Smooth muscle cell (in vitro differentiated cells): ENCODE measurements at regions not wholly inside any gene's neighbourhood (a gene's known extent, or its start where the extent isn't known, plus 50 kb on each side); places are given as distances from the start of the nearest gene placed in this dataset.

Experiments used
- DNase-seq: peaks from one replicate; lab custom pipeline; 2025; ENCODE audit not compliant: unreplicated experiment; lab: John Stamatoyannopoulos, UW
- H2AFZ ChIP-seq: fragments of 200-600 bp; sonication (generic); 2 replicates; pipeline ENCODE4 v1.6.0; 2016; ENCODE audit warnings: antibody characterized with exemption, low read depth, mild to moderate bottlenecking
- H3F3A ChIP-seq: fragments of 200-600 bp; sonication (generic); 2 replicates; pipeline ENCODE4 v1.6.0; 2017; ENCODE audit warnings: antibody characterized with exemption, low read depth
- H3K27ac ChIP-seq: fragments of 200-600 bp; sonication (generic); 2 replicates; pipeline ENCODE4 v1.5.1; 2016; ENCODE audit warnings: low read depth, mild to moderate bottlenecking
- H3K27me3 ChIP-seq: fragments of 200-600 bp; sonication (generic); 2 replicates; pipeline ENCODE4 v1.6.1; 2016; ENCODE audit warnings: low read depth, mild to moderate bottlenecking
- H3K36me3 ChIP-seq: fragments of 200-600 bp; sonication (generic); 2 replicates; pipeline ENCODE4 v1.5.1; 2016; ENCODE audit warnings: low read depth
- H3K4me1 ChIP-seq: fragments of 200-600 bp; sonication (generic); 2 replicates; pipeline ENCODE4 v1.5.1; 2016; ENCODE audit warnings: low read depth
- H3K4me2 ChIP-seq: fragments of 200-600 bp; sonication (generic); 2 replicates; pipeline ENCODE4 v1.6.0; 2016; ENCODE audit warnings: mild to moderate bottlenecking
- H3K4me3 ChIP-seq: fragments of 200-600 bp; sonication (generic); 2 replicates; pipeline ENCODE4 v1.5.1; 2016; ENCODE audit warnings: mild to moderate bottlenecking
- H3K79me2 ChIP-seq: fragments of 200-600 bp; sonication (generic); 2 replicates; pipeline ENCODE4 v1.6.0; 2016; ENCODE audit warnings: low read depth, mild to moderate bottlenecking
- H3K9ac ChIP-seq: fragments of 200-600 bp; sonication (generic); 2 replicates; pipeline ENCODE4 v1.6.0; 2016; ENCODE audit warnings: low read depth
- H3K9me3 ChIP-seq: fragments of 200-600 bp; sonication (generic); replicated peaks from 2 replicates; pipeline ENCODE4 v1.5.1; 2016; ENCODE audit warnings: low read depth
- H4K20me1 ChIP-seq: fragments of 200-600 bp; sonication (generic); 2 replicates; pipeline ENCODE4 v1.6.0; 2016; ENCODE audit warnings: low read depth
- WGBS: methylation state at CpG from one replicate; pipeline ENCODE4 v1.1.7; 2016; ENCODE audit warnings: low lambda C conversion rate; 5-methylcytosine and 5-hydroxymethylcytosine counted together
- TF ChIP-seq, protein P1 (sequence below): fragments of 200-600 bp; sonication (generic); IDR thresholded peaks from 2 replicates; pipeline ENCODE4 v1.5.1; 2017; ENCODE audit warnings: borderline replicate concordance, mild to moderate bottlenecking, antibody characterized with exemption; ENCODE audit not compliant: insufficient read depth, poor library complexity, severe bottlenecking

DNA sequence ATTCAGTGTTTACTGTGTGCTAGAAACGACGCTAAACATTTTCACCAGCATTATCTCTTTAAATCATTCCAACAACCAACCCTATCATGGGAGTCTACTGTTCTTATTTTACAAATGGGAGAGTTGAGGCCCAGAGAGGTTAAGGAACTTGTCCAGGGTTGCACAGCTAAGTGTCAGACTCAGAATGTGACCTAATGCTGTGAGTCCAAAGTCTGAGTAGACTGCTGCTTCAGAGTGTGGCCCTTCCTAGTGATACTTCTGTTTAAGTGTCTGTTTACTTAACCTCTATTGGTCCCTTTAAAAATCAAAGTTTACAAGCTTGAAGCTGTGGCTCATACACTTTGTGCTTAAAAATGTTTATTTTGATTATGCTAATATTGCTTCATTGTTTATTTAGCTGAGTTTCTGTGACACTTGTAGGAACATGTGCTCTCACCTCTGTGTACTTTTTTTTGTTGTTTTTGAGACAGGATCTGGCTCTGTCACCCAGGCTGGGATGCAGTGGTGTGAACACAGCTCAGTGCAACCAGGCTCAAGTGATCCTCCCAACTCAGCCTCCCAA lies 84.4 kb upstream of the SYPL1 start:
- no peak overlapping the region for H3K4me2 ChIP-seq
- H3K79me2 ChIP-seq: no peaks in the 10 kb centered on the region
- DNase-seq: no peak
- no peak overlapping the region for H3K4me3 ChIP-seq
- no peaks in the 10 kb centered on the region for H3K4me1 ChIP-seq
- H3F3A ChIP-seq: no peaks in the 10 kb centered on the region
- TF ChIP-seq, protein P1, sequence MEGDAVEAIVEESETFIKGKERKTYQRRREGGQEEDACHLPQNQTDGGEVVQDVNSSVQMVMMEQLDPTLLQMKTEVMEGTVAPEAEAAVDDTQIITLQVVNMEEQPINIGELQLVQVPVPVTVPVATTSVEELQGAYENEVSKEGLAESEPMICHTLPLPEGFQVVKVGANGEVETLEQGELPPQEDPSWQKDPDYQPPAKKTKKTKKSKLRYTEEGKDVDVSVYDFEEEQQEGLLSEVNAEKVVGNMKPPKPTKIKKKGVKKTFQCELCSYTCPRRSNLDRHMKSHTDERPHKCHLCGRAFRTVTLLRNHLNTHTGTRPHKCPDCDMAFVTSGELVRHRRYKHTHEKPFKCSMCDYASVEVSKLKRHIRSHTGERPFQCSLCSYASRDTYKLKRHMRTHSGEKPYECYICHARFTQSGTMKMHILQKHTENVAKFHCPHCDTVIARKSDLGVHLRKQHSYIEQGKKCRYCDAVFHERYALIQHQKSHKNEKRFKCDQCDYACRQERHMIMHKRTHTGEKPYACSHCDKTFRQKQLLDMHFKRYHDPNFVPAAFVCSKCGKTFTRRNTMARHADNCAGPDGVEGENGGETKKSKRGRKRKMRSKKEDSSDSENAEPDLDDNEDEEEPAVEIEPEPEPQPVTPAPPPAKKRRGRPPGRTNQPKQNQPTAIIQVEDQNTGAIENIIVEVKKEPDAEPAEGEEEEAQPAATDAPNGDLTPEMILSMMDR: no peak
- no peaks in the 10 kb centered on the region for H3K36me3 ChIP-seq
- H3K27ac ChIP-seq: no peak overlapping the region
- no peaks in the 10 kb centered on the region for H3K27me3 ChIP-seq
- no peak overlapping the region for H3K9ac ChIP-seq
- WGBS: 92% methylated on average over 2 of the region's 2 CpGs
- H2AFZ ChIP-seq: no peak overlapping the region
- H4K20me1 ChIP-seq: no peaks in the 10 kb centered on the region
- H3K9me3 ChIP-seq: no peaks in the 10 kb centered on the region

DNA sequence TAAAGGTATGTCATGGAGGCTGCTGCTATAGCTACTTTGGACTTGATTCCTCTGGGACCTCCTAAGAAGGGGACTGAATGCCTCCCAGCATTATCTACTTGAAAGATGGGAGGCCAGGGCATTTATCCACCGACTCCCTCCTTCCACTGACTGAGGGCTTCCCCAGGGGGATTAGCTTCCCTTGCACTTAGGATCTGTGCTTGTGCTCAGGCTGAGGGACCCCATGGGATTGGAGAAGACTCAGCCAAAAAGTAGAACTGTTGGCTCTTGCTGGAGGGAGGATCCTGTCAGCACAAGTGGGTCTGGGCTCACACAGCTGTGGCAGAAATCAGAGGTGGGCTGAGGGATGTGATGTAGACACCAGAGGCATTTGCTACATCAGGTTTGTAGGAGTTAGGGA lies 81.5 kb upstream of the SYPL1 start:
- 83% methylated on average over 1 of the region's 1 CpG for WGBS
- no peak for DNase-seq
- Histone ChIP-seq H3K36me3 (no peaks in the 10 kb centered on the region), H3K9ac (no peak overlapping the region), H3K27ac (no peak overlapping the region), H3K79me2 (no peaks in the 10 kb centered on the region), H3K4me1 (no peaks in the 10 kb centered on the region), H3K4me3 (no peak overlapping the region), H3K4me2 (no peak overlapping the region), H2AFZ (no peak overlapping the region), H3K9me3 (no peaks in the 10 kb centered on the region), H3F3A (no peaks in the 10 kb centered on the region), H4K20me1 (no peaks in the 10 kb centered on the region), H3K27me3 (no peaks in the 10 kb centered on the region)
- TF ChIP-seq, protein P1: no peak

DNA sequence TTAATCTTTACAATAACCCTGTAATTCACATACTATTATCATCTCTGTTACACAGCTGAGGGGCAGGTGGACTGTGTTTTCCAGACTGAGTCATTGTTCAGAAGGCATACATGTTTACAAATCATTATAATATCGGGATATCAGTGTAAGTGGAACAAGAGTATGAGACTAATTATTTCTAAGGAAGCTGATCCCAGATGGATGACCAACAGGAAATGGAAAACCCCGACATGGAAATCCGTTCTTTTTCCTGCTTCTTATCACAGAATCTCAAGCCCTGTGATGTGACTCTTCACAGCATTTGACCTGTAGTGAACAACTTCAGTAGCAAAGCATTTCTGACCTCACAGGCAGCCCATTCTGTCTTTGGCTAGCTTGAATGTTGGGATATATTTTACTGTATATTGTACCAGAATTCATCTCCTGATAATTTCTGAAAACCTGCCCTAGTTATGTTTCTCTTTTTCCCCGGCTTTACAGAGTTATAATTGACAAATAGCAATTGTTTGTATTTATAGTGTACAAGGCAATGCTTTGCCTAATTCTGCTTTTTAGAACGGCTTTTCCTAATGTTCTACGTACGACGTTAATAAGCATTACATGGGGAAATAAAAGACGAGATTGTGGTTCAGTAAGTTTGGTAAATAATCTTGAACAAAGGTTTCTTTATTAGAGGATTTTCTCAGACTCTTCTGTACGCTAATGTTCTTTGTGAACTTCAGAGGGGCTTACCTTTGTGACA lies 78.6 kb upstream of the SYPL1 start:
- no peak overlapping the region for H3K4me2 ChIP-seq
- no peak overlapping the region for H3K27ac ChIP-seq
- no peaks in the 10 kb centered on the region for H3K79me2 ChIP-seq
- no peak overlapping the region for H2AFZ ChIP-seq
- H3K9me3 ChIP-seq: no peaks in the 10 kb centered on the region
- H3F3A ChIP-seq: no peaks in the 10 kb centered on the region
- H3K27me3 ChIP-seq: no peaks in the 10 kb centered on the region
- no peaks in the 10 kb centered on the region for H3K36me3 ChIP-seq
- H3K4me3 ChIP-seq: no peak overlapping the region
- 85% methylated on average over 10 of the region's 10 CpGs for WGBS
- H3K9ac ChIP-seq: no peak overlapping the region
- TF ChIP-seq, protein P1: no peak
- H3K4me1 ChIP-seq: no peaks in the 10 kb centered on the region
- no peaks in the 10 kb centered on the region for H4K20me1 ChIP-seq
- no peak for DNase-seq
